Kasumi-1 (cell line): ENCODE measurements at regions not wholly inside any gene's neighbourhood (a gene's known extent, or its start where the extent isn't known, plus 50 kb on each side); places are given as distances from the start of the nearest gene placed in this dataset.
A peak's percentile ranks its signal among the peaks of the same experiment; 100 is the strongest.

Experiments used
- DNase-seq, 2 experiments: peaks; one replicate each; lab custom pipeline; 2025; lab: John Stamatoyannopoulos, UW

- no peak for DNase-seq
Observed at GRCh38 chr10:3723766-3724165, 61.2 kb downstream of the KLF6 start.

- DNase-seq = peak; percentile 100
Observed at GRCh38 chr10:3720228-3721019, 64.6 kb downstream of the KLF6 start.

DNA sequence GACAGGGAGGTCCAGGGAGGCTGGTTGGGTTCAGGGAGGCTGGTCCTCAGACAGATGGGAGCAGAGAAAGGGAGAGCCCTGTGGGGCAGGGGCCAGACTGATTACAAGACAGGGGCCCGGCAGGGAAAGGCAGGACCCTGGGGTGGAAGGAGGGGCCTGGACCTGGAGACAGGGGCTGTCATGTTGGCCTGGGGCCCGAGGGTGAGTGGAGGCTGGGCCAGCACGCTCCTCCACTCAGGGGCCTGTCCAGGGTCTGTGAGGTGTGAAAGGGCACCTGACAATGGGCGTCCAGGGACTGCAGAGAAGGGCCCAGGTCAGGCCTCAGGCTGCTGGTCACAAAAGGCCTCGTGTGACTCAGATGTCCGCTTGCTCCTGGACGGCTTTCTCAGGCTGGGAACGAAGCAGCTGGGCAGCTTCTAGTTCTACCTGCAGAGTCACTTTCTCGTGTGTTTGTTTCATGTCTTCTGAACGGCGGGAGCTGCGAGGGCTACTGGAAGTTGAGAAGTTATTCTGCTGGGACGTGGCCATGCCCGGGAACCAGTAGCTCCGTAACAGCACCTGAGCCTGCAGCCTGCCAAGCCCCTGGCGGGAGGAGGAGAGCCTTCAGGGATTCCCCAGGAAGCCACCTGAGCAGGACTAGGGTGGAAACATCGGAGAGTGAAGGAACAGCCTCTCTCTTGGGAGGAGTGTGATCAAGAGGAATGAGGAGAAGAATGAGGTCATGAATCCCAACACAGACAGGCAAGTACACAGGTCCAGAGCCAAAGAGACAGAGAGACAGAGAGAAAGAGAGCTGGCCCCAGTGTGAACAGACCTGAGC, 65.8 kb downstream of the KLF6 start:
- DNase-seq = no peak

- no peak for DNase-seq
Observed at GRCh38 chr10:3716093-3716492, 68.9 kb downstream of the KLF6 start.

GRCh38 chr10:3714967-3715366, 70.0 kb downstream of the KLF6 start:
- DNase-seq = no peak

- DNase-seq = no peak
Observed at GRCh38 chr10:3714531-3714930, 70.5 kb downstream of the KLF6 start.

DNA sequence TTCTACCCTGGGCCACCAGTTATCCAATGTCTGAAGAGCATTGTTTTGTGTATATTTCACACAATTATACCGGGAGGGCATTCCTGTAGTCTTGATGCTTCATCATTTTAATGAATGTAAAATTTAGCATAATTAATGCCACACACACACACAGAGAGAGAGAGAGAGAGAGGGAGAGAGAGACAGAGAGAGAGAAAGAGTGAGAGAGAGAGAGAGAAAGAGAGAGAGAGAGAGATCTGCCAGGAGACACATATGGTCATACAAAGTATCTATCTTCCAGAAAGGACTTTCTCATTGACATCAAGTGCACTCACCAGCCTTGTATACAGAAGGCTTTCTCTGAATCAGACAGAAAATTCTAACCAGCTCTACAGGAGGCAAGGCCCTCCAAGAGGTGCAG, 72.3 kb downstream of the KLF6 start:
- DNase-seq = no peak

GRCh38 chr10:3711918-3712317, 73.1 kb downstream of the KLF6 start:
- no peak for DNase-seq

DNA sequence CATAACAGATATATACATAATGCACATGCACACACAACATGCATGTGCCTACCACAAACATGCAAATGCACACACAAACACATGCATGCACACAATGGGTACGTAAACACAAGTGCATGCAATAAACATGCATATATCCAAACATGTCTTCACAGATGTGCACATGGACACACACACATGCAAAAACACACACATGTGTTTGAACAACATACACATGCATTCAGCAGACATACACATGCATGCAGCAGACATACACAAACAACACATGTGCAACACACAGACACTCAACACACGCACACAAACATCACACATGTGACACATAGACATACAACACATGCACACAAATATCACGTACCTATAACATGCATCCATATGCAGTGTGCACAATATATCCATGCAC, 74.2 kb downstream of the KLF6 start:
- DNase-seq = no peak

GRCh38 chr10:3709456-3710060, 75.5 kb downstream of the KLF6 start:
- DNase-seq = no peak

DNA sequence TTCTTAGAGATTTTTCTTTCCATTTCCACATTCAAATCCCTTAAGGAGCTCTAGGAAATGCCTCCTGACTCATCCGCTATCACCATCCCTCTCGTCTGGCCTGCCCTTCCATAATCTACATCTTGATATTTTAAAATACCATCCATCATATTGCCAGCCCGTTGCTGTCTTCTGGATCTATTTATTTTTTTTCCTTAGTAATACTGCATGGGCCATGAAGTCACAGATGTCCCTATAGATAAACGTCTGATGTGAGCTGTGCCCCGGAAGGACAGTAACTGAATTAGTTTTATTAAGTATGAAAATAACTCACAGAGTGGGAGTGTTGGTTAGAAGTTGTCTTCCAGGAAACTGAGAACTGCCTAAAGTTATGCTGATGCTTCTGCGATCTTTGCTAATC, 76.2 kb downstream of the KLF6 start:
- DNase-seq = no peak

- no peak for DNase-seq
Observed at GRCh38 chr10:3704565-3705325, 80.3 kb downstream of the KLF6 start.

GRCh38 chr10:3702569-3702968, 82.4 kb downstream of the KLF6 start:
- DNase-seq = no peak

GRCh38 chr10:3702056-3702546, 82.9 kb downstream of the KLF6 start:
- no peak for DNase-seq

- no peak for DNase-seq
Observed at GRCh38 chr10:3701491-3701890, 83.5 kb downstream of the KLF6 start.

GRCh38 chr10:3700531-3701076, 84.4 kb downstream of the KLF6 start:
- no peak for DNase-seq

- no peak for DNase-seq
Observed at GRCh38 chr10:3699916-3700315, 85.1 kb downstream of the KLF6 start.

DNA sequence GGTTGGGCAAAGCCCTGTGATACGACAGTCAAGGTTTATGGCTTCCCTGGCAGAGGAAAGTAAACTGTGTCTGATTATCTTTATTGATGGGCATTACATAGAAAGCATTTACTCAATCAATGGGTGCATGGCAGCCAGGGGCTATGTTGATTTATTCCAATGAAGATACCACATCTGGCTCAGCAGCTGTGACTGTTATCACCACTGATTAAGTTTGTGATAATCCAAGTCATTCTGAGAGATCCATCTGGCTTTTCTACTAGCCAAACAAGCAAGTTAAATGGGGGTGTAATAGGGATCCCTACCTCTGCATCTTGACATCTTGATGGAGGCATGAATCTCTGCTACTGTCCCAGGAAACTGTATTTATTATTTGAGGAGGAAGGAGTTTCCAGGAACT, 86.7 kb downstream of the KLF6 start:
- no peak for DNase-seq

GRCh38 chr10:3693698-3694080, 91.3 kb downstream of the KLF6 start:
- no peak for DNase-seq

- no peak for DNase-seq
Observed at GRCh38 chr10:3693022-3693697, 91.8 kb downstream of the KLF6 start.

- no peak for DNase-seq
Observed at GRCh38 chr10:3692387-3692999, 92.5 kb downstream of the KLF6 start.
